ENCODE measurements at regions not wholly inside any gene's neighbourhood (a gene's known extent, or its start where the extent isn't known, plus 50 kb on each side); places are given as distances from the start of the nearest gene placed in this dataset.

DNA sequence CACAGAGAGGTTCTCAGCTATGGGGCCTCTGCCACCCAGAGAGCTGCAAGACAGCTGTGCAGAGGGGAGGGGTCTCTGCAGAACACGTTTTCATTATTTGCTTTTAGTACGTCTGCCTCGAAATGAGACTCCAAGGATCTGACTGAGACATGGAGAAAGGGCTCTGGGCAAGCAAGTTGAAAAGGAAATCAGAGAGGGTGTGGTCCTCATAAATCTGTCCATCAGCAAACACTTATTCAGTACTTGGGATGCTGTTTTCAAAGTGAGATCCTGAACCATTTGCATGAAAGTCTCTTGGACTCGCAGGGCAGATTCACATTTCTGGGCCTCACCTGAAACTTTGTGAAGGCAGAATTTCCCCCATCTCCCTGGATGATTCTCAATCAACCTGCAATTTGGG is 197.4 kb upstream of the GALNT2 start:
- H3K4me1 Mint-ChIP-seq: peaks cover 21% of the 10 kb centered on the region
- peaks cover 2% of the 10 kb centered on the region for H3K9me3 Mint-ChIP-seq
- H3K27me3 Mint-ChIP-seq (ENCODE audit: low read depth): peaks cover 4% of the 10 kb centered on the region
- TF ChIP-seq, protein P1, sequence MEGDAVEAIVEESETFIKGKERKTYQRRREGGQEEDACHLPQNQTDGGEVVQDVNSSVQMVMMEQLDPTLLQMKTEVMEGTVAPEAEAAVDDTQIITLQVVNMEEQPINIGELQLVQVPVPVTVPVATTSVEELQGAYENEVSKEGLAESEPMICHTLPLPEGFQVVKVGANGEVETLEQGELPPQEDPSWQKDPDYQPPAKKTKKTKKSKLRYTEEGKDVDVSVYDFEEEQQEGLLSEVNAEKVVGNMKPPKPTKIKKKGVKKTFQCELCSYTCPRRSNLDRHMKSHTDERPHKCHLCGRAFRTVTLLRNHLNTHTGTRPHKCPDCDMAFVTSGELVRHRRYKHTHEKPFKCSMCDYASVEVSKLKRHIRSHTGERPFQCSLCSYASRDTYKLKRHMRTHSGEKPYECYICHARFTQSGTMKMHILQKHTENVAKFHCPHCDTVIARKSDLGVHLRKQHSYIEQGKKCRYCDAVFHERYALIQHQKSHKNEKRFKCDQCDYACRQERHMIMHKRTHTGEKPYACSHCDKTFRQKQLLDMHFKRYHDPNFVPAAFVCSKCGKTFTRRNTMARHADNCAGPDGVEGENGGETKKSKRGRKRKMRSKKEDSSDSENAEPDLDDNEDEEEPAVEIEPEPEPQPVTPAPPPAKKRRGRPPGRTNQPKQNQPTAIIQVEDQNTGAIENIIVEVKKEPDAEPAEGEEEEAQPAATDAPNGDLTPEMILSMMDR (IDR thresholded peaks at IDR 0.05; ENCODE audit: unreplicated experiment in 3 of 3): no peak
- peak overlapping the region in 1 of 3 experiments; percentile 22 for H3K27ac Mint-ChIP-seq
- H3K36me3 Mint-ChIP-seq (ENCODE audit: low read depth): no peaks in the 10 kb centered on the region
- H3K4me3 Mint-ChIP-seq: no peak overlapping the region

DNA sequence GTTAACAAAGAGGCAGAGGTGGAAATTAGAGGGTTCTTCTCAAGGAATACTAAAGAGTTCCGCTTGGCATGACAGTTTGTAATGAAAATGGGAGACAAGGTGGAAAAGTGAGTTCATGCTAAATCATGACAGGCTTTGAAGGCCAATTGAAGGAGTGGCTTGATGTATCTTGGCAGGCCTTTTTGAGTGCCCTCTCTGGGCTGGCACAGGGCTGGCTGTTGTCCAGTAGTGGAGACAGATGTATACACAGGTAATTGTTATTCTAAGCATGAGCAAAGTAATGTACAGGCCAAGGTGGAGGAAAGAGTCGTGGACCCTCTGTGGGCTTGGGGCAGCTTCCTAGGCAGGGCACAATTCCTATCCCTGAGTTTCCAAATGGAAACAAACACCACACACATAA is 196.7 kb upstream of the GALNT2 start:
- no peak overlapping the region for H3K4me3 Mint-ChIP-seq
- peaks cover 18% of the 10 kb centered on the region for H3K4me1 Mint-ChIP-seq
- no peak overlapping the region for H3K27ac Mint-ChIP-seq
- H3K9me3 Mint-ChIP-seq: peaks cover 2% of the 10 kb centered on the region
- peaks cover 4% of the 10 kb centered on the region for H3K27me3 Mint-ChIP-seq (ENCODE audit: low read depth)
- TF ChIP-seq, protein P1 (IDR thresholded peaks at IDR 0.05; ENCODE audit: unreplicated experiment in 3 of 3): no peak
- H3K36me3 Mint-ChIP-seq (ENCODE audit: low read depth): no peaks in the 10 kb centered on the region

GRCh38 chr1:229871078-229871676 is 195.9 kb upstream of the GALNT2 start:
- TF ChIP-seq, protein P1 (IDR thresholded peaks at IDR 0.05; ENCODE audit: unreplicated experiment in 3 of 3): no peak
- Mint-ChIP-seq H3K27ac (no peak overlapping the region), H3K36me3 (ENCODE audit: low read depth) (no peaks in the 10 kb centered on the region), H3K4me3 (no peak overlapping the region), H3K4me1 (peaks cover 18% of the 10 kb centered on the region), H3K27me3 (ENCODE audit: low read depth) (peaks cover 4% of the 10 kb centered on the region), H3K9me3 (peaks cover 2% of the 10 kb centered on the region)

DNA sequence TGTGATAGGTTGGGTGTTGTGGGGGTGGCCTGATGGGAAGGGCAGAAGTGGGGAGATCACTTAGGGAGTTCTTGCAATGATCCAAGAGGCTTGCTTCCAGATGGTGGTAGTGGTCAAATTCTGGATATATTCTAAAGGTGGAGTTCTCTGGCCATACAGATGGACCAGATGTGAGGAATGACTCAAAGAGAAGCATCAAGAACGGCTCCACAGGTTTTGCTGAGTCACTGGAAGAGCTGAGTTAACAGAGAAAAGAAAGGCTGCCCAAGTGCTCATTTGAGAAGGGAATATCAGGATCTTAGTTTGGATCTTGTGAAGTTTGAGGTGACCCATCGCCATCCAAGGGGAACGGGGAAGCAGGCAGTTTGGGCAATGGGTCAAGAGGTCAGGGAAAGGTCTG is 192.9 kb upstream of the GALNT2 start:
- Mint-ChIP-seq H3K4me1 (peaks cover 16% of the 10 kb centered on the region), H3K27me3 (ENCODE audit: low read depth) (peaks cover 15% of the 10 kb centered on the region), H3K27ac (no peak overlapping the region), H3K9me3 (no peaks in the 10 kb centered on the region), H3K36me3 (ENCODE audit: low read depth) (no peaks in the 10 kb centered on the region), H3K4me3 (no peak overlapping the region)
- TF ChIP-seq, protein P1 (IDR thresholded peaks at IDR 0.05; ENCODE audit: unreplicated experiment in 3 of 3): no peak

- H3K27me3 Mint-ChIP-seq (ENCODE audit: low read depth): peaks cover 15% of the 10 kb centered on the region
- no peak overlapping the region for H3K27ac Mint-ChIP-seq
- H3K4me3 Mint-ChIP-seq: no peak overlapping the region
- no peaks in the 10 kb centered on the region for H3K9me3 Mint-ChIP-seq
- peaks cover 12% of the 10 kb centered on the region for H3K4me1 Mint-ChIP-seq
- TF ChIP-seq, protein P1 (IDR thresholded peaks at IDR 0.05; ENCODE audit: unreplicated experiment in 3 of 3): no peak
- H3K36me3 Mint-ChIP-seq (ENCODE audit: low read depth): no peaks in the 10 kb centered on the region
These were observed 192.4 kb upstream of the GALNT2 start for GRCh38 chr1:229874609-229875008.

DNA sequence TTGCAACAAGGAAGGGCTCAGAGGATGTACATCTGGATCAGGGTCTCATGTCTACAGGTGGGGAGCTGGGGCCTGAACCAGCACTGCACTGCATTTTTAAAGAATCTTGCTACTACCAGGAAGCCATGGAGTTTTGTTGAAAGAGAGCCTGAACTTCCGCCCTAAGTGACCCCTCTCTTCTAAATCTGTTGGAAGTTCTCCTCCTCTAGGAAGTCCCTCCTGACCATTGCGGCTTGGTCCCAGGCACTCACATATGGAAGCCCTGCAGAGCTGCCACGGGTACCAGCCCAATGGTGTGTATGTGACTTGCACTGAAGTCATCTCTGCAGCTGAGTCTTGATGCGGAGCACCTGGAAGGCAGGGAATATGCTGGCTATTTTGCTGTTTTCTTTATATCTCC is 192.0 kb upstream of the GALNT2 start:
- no peaks in the 10 kb centered on the region for H3K36me3 Mint-ChIP-seq (ENCODE audit: low read depth)
- TF ChIP-seq, protein P1 (IDR thresholded peaks at IDR 0.05; ENCODE audit: unreplicated experiment in 3 of 3): no peak
- H3K27me3 Mint-ChIP-seq (ENCODE audit: low read depth): peaks cover 15% of the 10 kb centered on the region
- no peak overlapping the region for H3K27ac Mint-ChIP-seq
- peaks cover 12% of the 10 kb centered on the region for H3K4me1 Mint-ChIP-seq
- H3K4me3 Mint-ChIP-seq: no peak overlapping the region
- H3K9me3 Mint-ChIP-seq: no peaks in the 10 kb centered on the region

All from nephron (organoid).